Mammary epithelial cell (primary cell): ENCODE measurements at regions not wholly inside any gene's neighbourhood (a gene's known extent, or its start where the extent isn't known, plus 50 kb on each side); places are given as distances from the start of the nearest gene placed in this dataset.

Experiments used
- EZH2 ChIP-seq: IDR thresholded peaks from 2 replicates; pipeline ENCODE4 v1.6.1; 2012; ENCODE audit warnings: low read length, inconsistent platforms, borderline replicate concordance
- TF ChIP-seq, protein P1 (sequence below), 2 donors: IDR thresholded peaks in 1 of 2; conservative IDR thresholded peaks in 1 of 2; 2 replicates each; pipeline ENCODE4 v1.5.1; 2011 to 2012; ENCODE audit warnings: inconsistent platforms in 2 of 2, low read length in 2 of 2, mild to moderate bottlenecking in 2 of 2, control low read depth in 1 of 2, low read depth in 1 of 2; ENCODE audit not compliant: insufficient read depth in 1 of 2; ENCODE audit errors: extremely low read depth in 1 of 2

DNA sequence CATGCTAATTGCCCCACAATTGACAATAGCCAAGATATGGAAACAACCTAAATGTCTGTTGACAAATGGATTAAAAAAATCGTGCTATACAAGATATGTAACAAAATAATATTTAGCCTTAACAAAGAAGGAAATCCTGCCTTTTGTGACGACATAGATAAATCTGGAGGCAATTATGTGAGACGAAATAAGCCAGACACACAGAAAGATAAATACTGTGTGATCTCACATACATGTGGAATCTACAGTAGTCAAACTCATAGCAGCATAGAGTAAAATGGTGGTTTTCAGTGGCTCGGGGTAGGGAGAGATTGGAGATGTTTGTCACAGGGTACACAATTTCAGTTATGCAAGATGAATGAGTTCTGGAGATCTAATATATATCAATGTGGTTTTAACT is 895.8 kb downstream of the SLITRK6 start:
- TF ChIP-seq, protein P1, sequence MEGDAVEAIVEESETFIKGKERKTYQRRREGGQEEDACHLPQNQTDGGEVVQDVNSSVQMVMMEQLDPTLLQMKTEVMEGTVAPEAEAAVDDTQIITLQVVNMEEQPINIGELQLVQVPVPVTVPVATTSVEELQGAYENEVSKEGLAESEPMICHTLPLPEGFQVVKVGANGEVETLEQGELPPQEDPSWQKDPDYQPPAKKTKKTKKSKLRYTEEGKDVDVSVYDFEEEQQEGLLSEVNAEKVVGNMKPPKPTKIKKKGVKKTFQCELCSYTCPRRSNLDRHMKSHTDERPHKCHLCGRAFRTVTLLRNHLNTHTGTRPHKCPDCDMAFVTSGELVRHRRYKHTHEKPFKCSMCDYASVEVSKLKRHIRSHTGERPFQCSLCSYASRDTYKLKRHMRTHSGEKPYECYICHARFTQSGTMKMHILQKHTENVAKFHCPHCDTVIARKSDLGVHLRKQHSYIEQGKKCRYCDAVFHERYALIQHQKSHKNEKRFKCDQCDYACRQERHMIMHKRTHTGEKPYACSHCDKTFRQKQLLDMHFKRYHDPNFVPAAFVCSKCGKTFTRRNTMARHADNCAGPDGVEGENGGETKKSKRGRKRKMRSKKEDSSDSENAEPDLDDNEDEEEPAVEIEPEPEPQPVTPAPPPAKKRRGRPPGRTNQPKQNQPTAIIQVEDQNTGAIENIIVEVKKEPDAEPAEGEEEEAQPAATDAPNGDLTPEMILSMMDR (conservative IDR thresholded peaks at IDR 0.05 in 1 of 2, IDR thresholded peaks at IDR 0.05 in 1 of 2; ENCODE audit: extremely low read depth in 1 of 2, insufficient read depth in 1 of 2, low read depth in 1 of 2, low read length in 2 of 2): no peak
- no peak for TF ChIP-seq EZH2
